ENCODE measurements at regions not wholly inside any gene's neighbourhood (a gene's known extent, or its start where the extent isn't known, plus 50 kb on each side); places are given as distances from the start of the nearest gene placed in this dataset.
A peak's percentile ranks its signal among the peaks of the same experiment; 100 is the strongest.
"Not testable (repeated sequence)": the region's sequence is repeated elsewhere in the genome, so short reads cannot be mapped to it uniquely, and the experiment has no call there.

DNA sequence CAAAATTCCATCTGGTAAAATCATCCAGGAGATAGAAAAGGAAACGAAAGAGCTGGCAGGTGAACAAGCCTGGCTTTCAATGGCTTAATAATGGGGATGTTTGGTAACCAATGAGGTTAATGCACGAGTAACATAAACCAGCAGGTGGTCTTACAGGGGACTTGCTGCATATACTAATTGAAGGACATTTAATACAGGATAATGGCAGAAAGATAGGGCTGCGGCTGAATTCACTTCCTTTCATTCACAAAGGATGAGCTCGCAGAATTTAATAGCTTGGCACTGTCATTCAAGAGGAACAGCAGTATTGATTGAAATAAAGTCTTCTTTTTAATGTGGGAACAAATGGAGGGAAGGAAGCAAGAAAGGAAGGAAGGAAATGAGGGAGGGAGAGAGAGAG, 156.3 kb upstream of the RAI2 start:
- no peak for DNase-seq
- intact Hi-C loops (cut with DNase I) = no loop called here
- ATAC-seq (ENCODE audit: poor library complexity) = no peak

DNA sequence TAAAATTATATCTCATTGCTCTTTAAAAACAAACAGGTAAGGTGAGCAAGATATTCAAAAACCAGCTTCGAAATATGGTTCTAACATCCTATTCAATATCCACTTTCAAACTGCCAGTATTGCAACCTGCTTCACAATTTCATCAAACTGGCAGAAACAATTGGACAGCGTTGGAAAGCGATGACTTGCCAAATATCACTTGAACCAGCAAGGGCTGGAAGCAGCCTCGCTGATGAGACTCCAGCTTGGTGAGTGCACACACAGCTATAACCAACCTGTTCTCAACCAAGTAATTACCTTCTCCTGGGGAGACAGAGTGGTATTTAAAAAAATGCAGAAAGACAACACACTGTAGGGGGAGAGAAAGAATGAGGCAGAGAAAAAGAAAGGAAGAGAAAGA, 155.8 kb upstream of the RAI2 start:
- no peak for DNase-seq
- intact Hi-C loops (cut with DNase I) = no loop called here
- no peak for ATAC-seq (ENCODE audit: poor library complexity)

DNA sequence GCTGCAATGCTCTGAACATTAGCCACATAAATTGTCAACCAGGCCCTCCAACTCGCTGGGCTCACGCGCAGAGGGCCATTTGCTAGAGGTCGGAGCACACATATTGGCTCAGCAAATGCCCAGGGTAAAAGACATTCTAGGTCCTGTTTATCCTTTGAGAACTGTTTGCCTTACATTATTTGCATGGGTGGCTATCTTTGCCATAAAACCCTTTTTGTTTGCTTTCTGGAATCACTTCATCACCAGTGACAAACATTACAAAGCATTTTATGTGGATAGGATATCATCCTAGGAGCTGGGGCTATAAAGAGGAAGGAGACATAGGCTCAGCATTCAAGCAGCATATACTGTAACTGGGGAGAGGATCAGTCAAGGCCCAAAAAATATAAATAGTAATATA, 149.2 kb upstream of the RAI2 start:
- DNase-seq (no peak), ATAC-seq (ENCODE audit: poor library complexity) (no peak)
- intact Hi-C loops (cut with DNase I) = no loop called here

DNA sequence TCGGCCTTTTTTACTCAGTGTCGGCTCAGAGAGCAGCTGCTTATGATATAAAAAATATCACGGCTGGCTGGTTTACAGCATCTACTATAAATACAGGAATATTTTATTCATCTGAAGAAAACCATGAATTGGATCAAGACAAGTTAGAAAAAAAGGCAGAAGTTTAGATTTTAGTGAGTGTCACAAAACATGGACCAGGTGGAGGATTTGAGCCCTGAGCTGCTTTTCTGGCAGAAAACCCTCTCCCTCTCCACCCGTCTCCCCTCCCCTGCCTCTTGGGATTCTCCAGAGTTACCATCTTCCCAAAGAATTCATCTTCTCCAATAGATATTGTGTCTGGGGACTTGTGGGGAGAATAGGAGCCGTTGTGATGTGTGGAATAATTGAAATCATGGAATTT, 142.8 kb upstream of the RAI2 start:
- intact Hi-C loops (cut with DNase I) = no loop called here
- ATAC-seq (ENCODE audit: poor library complexity) (no peak), DNase-seq (no peak)

DNA sequence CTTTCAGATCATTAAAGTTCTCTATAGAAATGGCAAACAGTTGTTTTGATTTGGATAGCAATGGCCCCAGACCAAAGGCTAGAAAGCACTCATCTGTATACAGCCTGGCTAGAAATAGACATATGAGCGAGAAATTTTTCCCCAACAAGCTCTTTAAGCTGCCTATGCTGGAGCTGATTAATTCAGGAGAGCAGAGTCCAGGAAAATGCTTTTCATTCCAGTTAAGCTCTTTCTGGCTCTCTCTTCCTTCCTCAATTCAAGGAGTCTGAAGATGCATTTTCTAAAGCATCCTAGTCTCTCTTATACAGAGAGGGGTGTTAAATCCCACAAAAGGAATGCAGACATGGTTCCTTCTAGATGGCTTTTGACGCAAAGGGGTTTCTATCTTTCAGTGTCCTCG, 141.7 kb upstream of the RAI2 start:
- DNase-seq = no peak
- intact Hi-C loops (cut with DNase I) = no loop called here
- ATAC-seq (ENCODE audit: poor library complexity) = no peak

DNA sequence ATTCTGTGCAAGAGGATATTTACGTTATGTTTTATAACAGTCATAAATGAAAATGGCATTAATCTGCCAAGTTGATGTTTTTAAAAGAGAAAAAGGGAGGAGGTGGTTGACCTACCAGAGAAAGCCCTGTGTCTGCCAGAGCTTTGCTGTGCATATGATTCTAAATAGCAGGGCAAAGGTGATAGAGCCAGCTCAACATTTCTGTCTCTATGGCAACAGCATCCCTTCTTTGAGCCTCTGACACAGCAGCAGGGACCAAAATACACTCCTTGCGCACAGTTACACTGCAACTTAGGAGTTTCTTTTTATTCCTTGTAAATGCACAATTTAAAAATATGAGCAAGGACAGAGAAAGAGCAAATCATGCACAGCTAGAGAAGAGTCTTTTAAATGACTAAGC, 133.3 kb upstream of the RAI2 start:
- intact Hi-C loops (cut with DNase I) = no loop called here
- no peak for DNase-seq
- no peak for ATAC-seq (ENCODE audit: poor library complexity)

DNA sequence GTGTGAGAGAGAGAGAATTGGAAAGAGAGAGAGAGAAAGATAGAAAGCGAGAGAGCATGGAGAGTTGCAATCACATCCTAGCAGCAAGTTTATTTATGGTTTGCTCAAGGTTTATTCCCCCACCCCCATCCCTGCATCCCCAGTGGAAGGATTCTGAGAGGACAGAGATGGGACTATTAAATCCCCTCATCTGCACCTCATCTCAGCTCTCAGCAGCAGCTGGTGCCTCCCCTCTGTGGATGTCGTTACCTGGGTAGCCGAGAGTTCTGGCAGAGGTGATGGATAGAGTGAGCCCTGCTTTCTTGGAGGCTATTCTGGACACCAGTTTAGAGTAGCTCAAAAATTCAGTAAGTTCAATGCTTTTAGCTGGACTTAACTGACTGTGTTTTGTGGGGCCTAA, 132.0 kb upstream of the RAI2 start:
- intact Hi-C loops (cut with DNase I) = no loop called here
- ATAC-seq (ENCODE audit: poor library complexity) = no peak
- DNase-seq = no peak

DNA sequence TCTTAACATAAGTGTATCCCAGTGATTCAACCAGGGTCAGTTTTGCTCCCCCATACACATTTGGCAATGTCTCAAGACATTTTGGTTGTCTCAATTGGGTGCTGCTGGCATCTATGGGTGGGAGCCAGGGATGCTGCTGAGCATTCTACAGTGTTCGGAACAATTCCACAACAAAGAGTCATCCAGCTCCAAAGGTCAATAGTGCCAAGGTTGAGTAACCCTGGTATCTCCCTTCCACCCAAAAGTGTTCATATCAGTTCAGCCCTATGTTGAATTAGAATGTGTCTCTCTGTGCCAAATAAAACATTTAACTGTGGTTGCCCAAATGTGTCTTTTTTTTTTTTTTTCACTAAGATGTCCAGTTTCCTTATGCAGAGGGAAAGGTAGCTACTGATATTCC, 129.4 kb upstream of the RAI2 start:
- intact Hi-C loops (cut with DNase I) = no loop called here
- no peak for ATAC-seq (ENCODE audit: poor library complexity)
- DNase-seq = no peak

DNA sequence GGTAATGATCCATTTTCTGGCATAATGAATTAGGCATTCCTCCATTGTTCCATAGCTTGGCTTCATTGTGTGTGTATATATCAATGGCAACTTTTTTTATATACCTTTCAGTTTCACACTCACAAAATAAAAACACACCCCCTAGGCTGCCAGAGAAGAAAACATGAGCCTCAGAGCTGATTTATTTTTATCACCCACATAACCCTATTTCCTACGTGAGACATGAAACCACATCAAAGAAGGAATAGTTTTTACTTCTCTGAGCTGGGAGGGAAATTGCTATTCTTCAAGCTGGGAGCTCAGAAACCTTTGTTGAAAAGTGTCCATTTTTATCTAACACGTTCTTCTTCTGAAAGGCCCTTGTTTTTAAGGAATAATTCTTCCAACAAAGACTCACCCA, 126.7 kb upstream of the RAI2 start:
- ATAC-seq (ENCODE audit: poor library complexity) (no peak), DNase-seq (no peak)
- intact Hi-C loops (cut with DNase I) = no loop called here

DNA sequence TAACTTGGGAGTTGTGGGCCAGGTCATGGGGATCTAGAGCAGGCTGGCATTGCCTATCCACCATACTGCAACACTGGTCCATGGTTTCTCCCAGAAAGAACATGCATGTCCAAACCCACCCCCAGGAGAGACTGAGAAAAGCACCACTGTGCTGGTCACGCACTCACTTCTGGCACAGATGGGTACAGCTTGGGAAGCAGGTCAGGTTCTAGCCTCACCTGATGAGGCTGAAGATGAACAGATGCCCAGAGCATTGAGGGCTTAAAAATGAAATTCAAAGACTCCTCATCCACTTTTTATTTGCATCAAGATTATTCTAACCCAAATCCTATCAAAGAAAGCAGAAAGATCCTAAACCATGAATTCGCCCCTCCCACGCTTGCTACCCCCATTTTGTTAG, 125.9 kb upstream of the RAI2 start:
- ATAC-seq (ENCODE audit: poor library complexity) (no peak), DNase-seq (no peak)
- intact Hi-C loops (cut with DNase I) = no loop called here

DNA sequence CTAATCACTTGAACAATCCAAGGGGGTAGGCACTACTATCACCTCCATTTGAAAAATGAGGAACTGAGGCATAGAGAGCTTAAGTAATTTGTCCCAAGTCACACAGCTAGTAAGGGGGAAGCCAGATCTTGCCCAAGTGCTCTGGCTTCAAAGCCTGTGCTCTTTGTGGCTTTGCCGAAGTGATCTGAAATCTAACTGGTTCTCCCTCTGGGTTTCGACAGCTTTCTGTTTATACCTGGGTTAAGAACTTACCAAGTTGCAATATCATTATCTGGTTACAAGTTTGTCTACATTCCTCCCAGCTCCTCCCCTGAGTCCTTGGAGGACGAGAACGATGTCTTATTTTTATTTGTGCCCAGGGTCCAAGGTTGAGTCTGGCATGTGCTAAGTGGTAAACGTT, 125.3 kb upstream of the RAI2 start:
- DNase-seq = no peak
- intact Hi-C loops (cut with DNase I) = no loop called here
- no peak for ATAC-seq (ENCODE audit: poor library complexity)

DNA sequence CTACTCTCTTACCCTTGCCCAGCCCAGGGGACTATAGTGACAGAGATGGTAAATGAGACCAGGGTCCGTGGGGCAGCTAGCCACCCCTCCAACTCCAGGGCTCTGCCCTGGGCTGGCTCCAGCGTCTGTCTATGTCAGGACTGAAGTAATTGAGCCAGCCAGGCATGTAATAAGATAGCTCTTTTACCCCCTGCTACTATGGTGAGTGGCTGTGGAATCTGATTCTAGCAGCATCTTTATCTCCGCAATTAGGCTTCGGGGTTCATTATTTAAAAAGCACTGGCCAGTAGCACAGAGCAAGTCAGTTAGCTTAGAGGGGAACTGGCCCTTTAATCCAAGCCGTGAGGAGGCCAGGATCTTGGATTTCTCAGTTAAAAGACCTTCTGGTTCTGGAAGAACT, 123.3 kb upstream of the RAI2 start:
- ATAC-seq (ENCODE audit: poor library complexity) (no peak), DNase-seq (no peak)
- intact Hi-C loops (cut with DNase I) = no loop called here

DNA sequence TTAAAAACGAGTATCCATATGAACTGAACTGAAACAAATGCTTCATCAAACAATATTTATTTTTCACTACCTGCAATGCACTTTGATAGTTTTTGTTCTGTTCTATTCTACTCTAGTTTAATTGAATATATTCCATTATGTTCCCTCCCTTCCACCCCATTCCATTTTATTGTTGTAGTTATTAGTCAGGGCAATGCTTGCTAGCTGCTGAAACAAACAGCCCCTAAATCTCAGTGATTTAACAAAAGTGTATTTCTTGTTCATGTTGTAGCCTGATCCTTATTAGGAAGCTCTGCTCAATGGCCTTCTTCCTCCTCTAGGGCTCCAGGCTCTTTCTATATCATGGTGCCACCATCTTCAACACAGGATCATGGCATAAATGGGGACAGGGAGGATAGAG, 122.3 kb upstream of the RAI2 start:
- no peak for DNase-seq
- no peak for ATAC-seq (ENCODE audit: poor library complexity)
- intact Hi-C loops (cut with DNase I) = no loop called here

DNA sequence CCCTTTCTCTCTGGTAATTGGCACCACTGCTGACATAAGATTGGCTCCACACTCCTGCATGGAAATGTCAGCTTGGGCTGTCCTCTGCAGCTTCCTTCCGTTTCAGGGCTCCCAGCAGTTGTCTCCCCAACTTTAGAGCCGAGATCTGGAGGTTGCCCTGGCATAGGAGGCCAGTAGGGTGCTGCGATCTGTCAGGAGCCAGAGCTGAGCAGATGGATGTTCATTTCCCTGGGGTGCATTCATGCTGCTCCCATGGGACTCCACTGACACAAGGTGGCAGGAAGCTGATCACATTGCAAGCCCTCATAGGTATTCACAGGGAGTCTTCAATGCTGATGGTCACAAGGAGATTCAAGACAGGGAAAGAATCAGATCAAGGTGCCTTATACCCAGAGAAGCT, 116.6 kb upstream of the RAI2 start:
- no peak for DNase-seq
- no peak for ATAC-seq (ENCODE audit: poor library complexity)
- intact Hi-C loops (cut with DNase I) = no loop called here

DNA sequence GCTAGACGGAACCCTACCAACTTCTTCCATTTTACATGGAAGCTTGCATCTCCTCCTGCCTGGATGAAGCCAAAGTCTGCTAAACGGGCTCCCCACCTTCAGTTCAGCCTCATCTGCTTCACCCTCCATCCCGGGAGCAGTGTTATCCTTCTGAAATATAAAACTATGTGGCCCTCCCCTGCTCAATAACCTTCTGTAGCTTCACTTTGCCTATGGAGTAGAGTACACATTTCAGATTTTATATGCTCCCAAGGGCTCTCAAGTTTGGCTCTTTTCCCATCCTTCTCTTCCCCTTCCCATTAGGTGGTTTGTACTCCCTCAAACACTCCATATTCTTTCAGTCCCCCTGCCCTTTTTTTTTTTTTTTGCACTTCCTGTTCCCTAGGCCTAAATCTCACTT, 115.9 kb upstream of the RAI2 start:
- ATAC-seq (ENCODE audit: poor library complexity) (no peak), DNase-seq (no peak)
- intact Hi-C loops (cut with DNase I) = no loop called here

DNA sequence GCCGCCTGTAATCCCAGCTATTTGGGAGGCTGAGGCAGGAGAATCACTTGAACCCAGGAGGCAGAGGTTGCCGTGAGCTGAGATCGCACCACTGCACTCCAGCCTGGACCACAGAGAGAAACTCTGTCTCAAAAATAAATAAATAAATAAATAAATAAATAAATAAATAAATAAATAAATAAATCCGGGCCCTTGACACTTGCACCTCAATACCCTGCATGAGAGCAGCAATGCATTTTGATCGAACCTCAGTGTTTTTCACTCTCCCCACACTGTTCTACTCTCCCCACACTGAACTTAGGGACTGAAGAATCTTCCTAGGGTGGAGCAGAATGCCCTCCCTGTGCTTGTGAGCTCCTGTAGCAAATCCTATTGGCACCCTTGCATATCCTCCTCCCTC, 114.3 kb upstream of the RAI2 start:
- ATAC-seq (ENCODE audit: poor library complexity); intact Hi-C loops (cut with DNase I); DNase-seq: not testable (repeated sequence)

DNA sequence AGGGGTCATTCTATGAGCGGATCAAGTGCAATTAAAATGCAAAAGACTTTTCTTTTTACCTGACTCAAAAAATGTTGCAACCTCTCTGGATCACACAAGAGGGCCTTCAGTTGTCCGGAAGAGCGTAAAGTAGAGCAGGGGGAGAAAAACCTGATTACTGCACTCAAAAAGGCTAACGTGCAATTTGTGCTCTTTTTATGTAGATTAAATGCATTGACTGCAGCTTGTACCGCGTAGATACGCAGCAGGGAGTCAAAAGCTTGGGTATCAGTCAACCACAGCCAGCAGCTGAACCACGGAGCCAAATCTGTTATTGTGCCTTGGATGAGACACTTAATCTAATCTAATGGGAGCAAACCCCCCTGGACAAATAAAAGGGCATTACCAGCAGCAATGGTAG, 107.3 kb upstream of the RAI2 start:
- DNase-seq (no peak), ATAC-seq (ENCODE audit: poor library complexity) (no peak)
- intact Hi-C loops (cut with DNase I) = no loop called here

DNA sequence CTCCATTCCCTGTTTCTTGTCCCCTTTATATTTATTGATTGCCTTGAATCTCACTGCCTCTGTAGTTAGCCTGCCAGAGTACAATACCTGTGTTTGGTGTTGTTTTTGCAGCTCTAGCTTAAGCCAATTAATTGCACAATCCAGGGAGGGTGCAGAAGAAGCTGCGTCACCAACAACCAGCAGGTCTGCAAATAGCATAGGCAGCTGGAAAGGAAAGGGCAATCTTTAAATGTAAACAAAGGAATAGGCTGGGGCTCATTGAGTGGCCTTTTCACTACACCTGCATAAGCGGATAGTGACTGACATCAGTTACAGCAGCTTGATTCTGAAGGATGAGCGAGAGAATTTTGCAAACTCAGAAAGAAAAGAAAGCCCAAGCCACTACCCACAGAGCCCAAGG, 106.8 kb upstream of the RAI2 start:
- ATAC-seq (ENCODE audit: poor library complexity) (peak; percentile 25), DNase-seq (no peak)
- intact Hi-C loops (cut with DNase I) = no loop called here

DNA sequence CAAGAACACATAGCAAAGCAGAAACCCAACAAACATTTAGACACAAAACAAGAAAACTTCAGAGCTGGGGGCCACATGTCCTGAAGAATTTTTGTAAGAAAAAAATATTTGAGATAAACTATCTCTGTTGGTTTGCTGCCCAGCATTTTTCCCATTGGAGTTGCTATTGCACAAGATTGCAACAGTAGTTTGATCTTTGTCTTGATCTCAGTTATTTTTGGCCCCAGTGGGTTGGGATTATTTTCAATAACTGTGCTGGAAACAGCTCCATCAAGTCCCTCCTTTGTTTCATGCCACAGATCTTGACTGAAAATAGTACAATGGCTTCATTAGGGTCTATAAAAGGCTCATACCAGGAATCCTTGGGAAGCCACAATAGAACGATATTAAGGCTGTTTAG, 103.8 kb upstream of the RAI2 start:
- intact Hi-C loops (cut with DNase I) = no loop called here
- DNase-seq = no peak
- ATAC-seq (ENCODE audit: poor library complexity) = no peak

DNA sequence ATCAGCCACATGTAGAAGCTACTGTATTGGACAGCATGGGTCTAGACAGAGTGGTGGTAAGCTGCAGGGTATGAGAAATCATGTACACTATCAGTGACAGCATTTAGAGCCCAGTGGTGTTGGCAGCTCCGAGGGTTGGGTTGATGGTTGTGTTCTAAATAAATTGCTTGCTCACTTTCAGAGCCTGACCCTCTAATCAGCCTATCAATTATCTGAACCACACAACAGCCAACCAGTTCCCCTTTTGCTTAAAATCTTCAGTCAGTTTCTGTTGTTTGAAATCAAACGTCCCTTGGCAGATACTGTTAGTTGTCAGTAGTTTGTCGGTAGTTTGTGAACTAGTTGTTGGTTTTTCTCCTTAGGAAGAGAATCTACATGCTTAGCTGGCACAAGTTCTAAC, 99.8 kb upstream of the RAI2 start:
- no peak for ATAC-seq (ENCODE audit: poor library complexity)
- intact Hi-C loops (cut with DNase I) = no loop called here
- DNase-seq = no peak

DNA sequence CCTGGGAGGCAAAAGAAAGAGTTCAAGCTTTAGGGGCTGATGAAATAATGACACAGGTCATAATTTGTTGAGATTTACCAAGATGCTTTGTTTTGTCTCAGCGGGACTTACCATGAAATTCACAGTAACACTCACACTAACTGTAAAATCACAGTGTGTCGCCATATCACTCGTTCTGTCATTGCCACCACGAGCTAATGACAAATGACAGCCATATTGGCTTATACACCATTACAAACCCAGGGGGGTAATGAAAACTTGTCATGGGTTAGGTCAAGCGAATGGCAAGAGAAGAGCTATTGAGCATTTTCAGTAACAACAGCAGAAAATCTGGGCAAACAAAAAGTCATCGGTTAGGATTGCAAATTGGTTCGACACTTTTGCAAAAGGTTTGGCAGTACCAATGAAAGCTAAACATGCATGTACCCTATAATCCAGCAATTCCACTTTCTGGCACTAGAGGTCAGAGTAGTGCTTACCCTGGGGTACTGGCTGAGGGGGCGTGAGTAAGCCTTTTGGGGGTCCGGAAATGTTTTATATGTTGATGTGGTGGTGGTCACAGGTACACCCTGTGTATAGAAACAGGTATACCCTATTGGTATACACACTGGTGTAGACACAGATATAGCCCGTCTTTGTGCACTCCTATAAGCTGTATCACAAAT, 83.9 kb upstream of the RAI2 start:
- intact Hi-C loops (cut with DNase I) = no loop called here

DNA sequence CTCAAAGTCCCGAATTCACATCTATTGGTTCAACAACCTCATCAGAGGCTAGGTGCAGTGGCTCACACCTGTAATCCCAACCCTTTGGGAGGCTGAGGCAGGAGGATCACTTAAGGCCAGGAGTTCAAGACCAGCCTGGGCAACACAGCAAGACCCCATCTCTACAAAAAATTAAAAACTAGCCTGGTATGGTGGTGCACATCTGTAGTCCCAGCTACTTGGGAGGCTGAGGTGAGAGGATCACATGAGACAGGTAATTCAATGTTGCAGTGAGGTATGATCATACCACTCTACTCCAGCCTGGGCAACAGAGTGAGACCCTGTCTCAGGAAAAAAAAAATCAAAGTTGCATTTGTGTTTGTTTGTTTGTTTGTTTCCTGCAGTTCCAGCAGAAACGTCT, 80.1 kb upstream of the RAI2 start:
- ATAC-seq (ENCODE audit: poor library complexity); intact Hi-C loops (cut with DNase I); DNase-seq: not testable (repeated sequence)

More for the DNA sequence above, 83.9 kb upstream of the RAI2 start:
- ATAC-seq (ENCODE audit: poor library complexity) (no peak), DNase-seq (no peak)

Data from Right ventricle myocardium superior (tissue), 1 donor.